SK-N-MC (cell line): ENCODE measurements at regions not wholly inside any gene's neighbourhood (a gene's known extent, or its start where the extent isn't known, plus 50 kb on each side); places are given as distances from the start of the nearest gene placed in this dataset.

Experiments
- DNase-seq: peaks from one replicate; pipeline ENCODE4 v3.0.0-alpha.2; 2011; ENCODE audit warnings: low read depth, low spot score
- H3K27ac ChIP-seq: fragments of 200-600 bp; sonication (generic); 2 replicates; pipeline ENCODE4 v1.5.1; 2016; ENCODE audit warnings: mixed run types
- H3K36me3 ChIP-seq: fragments of 200-600 bp; sonication (generic); 2 replicates; pipeline ENCODE4 v1.6.1; 2017; ENCODE audit warnings: antibody characterized with exemption, low read length, mixed read lengths; ENCODE audit not compliant: insufficient read depth
- H3K4me3 ChIP-seq: fragments of 200-600 bp; sonication (generic); 2 replicates; pipeline ENCODE4 v1.5.1; 2016
- H3K9ac ChIP-seq: fragments of 200-600 bp; sonication (generic); 2 replicates; pipeline ENCODE4 v1.8.0; 2017; ENCODE audit warnings: mixed run types, mixed read lengths; ENCODE audit not compliant: insufficient read length
- H3K9me3 ChIP-seq: fragments of 200-600 bp; sonication (generic); 2 replicates; pipeline ENCODE4 v1.6.1; 2017; ENCODE audit warnings: low read depth, mild to moderate bottlenecking, antibody characterized with exemption, low read length, moderate library complexity, mixed read lengths
- EZH2 ChIP-seq: fragments of 200-600 bp; sonication (generic); IDR thresholded peaks from one replicate; pipeline ENCODE4 v1.6.1; 2017; ENCODE audit warnings: antibody characterized with exemption
- FOXP2 ChIP-seq: optimal IDR thresholded peaks from 2 replicates; pipeline ENCODE3; 2011; ENCODE audit warnings: mild to moderate bottlenecking, moderate library complexity; ENCODE audit not compliant: insufficient read depth; ENCODE audit errors: extremely low read length, control extremely low read depth
- POLR2AphosphoS5 ChIP-seq: IDR thresholded peaks from 2 replicates; pipeline ENCODE4 v1.6.1; 2012; ENCODE audit warnings: mild to moderate bottlenecking, low read depth, low read length, borderline replicate concordance

- TF ChIP-seq FOXP2 (no peak), POLR2AphosphoS5 (no peak), EZH2 (no peak)
- Histone ChIP-seq H3K36me3 (no peaks in the 10 kb centered on the region), H3K4me3 (no peak overlapping the region), H3K27ac (no peak overlapping the region), H3K9me3 (no peaks in the 10 kb centered on the region), H3K9ac (no peak overlapping the region)
- DNase-seq = no peak
Observed at GRCh38 chrX:6661736-6662135, 126.8 kb upstream of the VCX3A start.

GRCh38 chrX:6660567-6661264, 125.8 kb upstream of the VCX3A start:
- H3K4me3 ChIP-seq = no peak overlapping the region
- TF ChIP-seq FOXP2 (no peak), EZH2 (no peak), POLR2AphosphoS5 (no peak)
- DNase-seq = no peak

GRCh38 chrX:6645216-6645615, 110.3 kb upstream of the VCX3A start:
- no peak overlapping the region for H3K4me3 ChIP-seq
- DNase-seq = no peak
- no peak overlapping the region for H3K9ac ChIP-seq
- H3K9me3 ChIP-seq = no peaks in the 10 kb centered on the region
- no peak overlapping the region for H3K27ac ChIP-seq
- TF ChIP-seq EZH2 (no peak), FOXP2 (no peak), POLR2AphosphoS5 (no peak)
- no peaks in the 10 kb centered on the region for H3K36me3 ChIP-seq

More at GRCh38 chrX:6660567-6661264, 125.8 kb upstream of the VCX3A start:
- H3K27ac ChIP-seq = no peak overlapping the region
- H3K9me3 ChIP-seq = no peaks in the 10 kb centered on the region
- H3K36me3 ChIP-seq = no peaks in the 10 kb centered on the region
- H3K9ac ChIP-seq = no peak overlapping the region

- no peak for TF ChIP-seq POLR2AphosphoS5
- TF ChIP-seq FOXP2 = no peak
- no peak for TF ChIP-seq EZH2
- H3K27ac ChIP-seq = no peak overlapping the region
- no peak overlapping the region for H3K4me3 ChIP-seq
- no peak overlapping the region for H3K9ac ChIP-seq
- H3K36me3 ChIP-seq = no peaks in the 10 kb centered on the region
- no peak for DNase-seq
- no peaks in the 10 kb centered on the region for H3K9me3 ChIP-seq
Observed at GRCh38 chrX:6644411-6644810, 109.5 kb upstream of the VCX3A start.

- no peak for TF ChIP-seq FOXP2
- TF ChIP-seq POLR2AphosphoS5 = no peak
- TF ChIP-seq EZH2 = no peak
- Histone ChIP-seq H3K9ac (no peak overlapping the region), H3K36me3 (no peaks in the 10 kb centered on the region), H3K4me3 (no peak overlapping the region), H3K9me3 (no peaks in the 10 kb centered on the region), H3K27ac (no peak overlapping the region)
- DNase-seq = no peak
Observed at GRCh38 chrX:6640727-6641126, 105.8 kb upstream of the VCX3A start.

- no peak overlapping the region for H3K9ac ChIP-seq
- H3K27ac ChIP-seq = no peak overlapping the region
- no peak for DNase-seq
- H3K36me3 ChIP-seq = no peaks in the 10 kb centered on the region
- no peak overlapping the region for H3K4me3 ChIP-seq
- H3K9me3 ChIP-seq = no peaks in the 10 kb centered on the region
- no peak for TF ChIP-seq POLR2AphosphoS5
- TF ChIP-seq FOXP2 = no peak
- TF ChIP-seq EZH2 = no peak
Observed at GRCh38 chrX:6614506-6614905, 79.6 kb upstream of the VCX3A start.

- Histone ChIP-seq H3K27ac (no peak overlapping the region), H3K9ac (no peak overlapping the region), H3K4me3 (no peak overlapping the region), H3K9me3 (no peaks in the 10 kb centered on the region), H3K36me3 (no peaks in the 10 kb centered on the region)
- no peak for DNase-seq
- TF ChIP-seq FOXP2 = no peak
- no peak for TF ChIP-seq EZH2
- TF ChIP-seq POLR2AphosphoS5 = no peak
Observed at GRCh38 chrX:6599230-6599860, 64.4 kb upstream of the VCX3A start.
